ENCODE measurements at regions not wholly inside any gene's neighbourhood (a gene's known extent, or its start where the extent isn't known, plus 50 kb on each side); places are given as distances from the start of the nearest gene placed in this dataset.
"Not testable (repeated sequence)": the region's sequence is repeated elsewhere in the genome, so short reads cannot be mapped to it uniquely, and the experiment has no call there.

GRCh38 chr19:23540180-23540579, 144.9 kb upstream of the ZNF91 start:
- H3K9me1 ChIP-seq (ENCODE audit: control insufficient read depth, insufficient read depth, low read length); DNase-seq (ENCODE audit: extremely low read depth in 1 of 4, low spot score in 3 of 4); H3K36me3 ChIP-seq (ENCODE audit: control insufficient read depth, insufficient read depth, low read length); H3K9ac ChIP-seq (ENCODE audit: insufficient read depth in 1 of 2, low read depth in 2 of 2, low read length in 2 of 2); H3K4me1 ChIP-seq (replicated peaks in 1 of 2; ENCODE audit: control insufficient read depth in 2 of 2, insufficient read depth in 2 of 2, low read length in 2 of 2); H3K27ac ChIP-seq (ENCODE audit: extremely low read depth, low read depth, low read length); intact Hi-C loops (cut with micrococcal nuclease); ATAC-seq; H2AFZ ChIP-seq (ENCODE audit: low read depth, low read length); FAIRE-seq; H3K4me2 ChIP-seq (ENCODE audit: insufficient read depth, low read length); H3K79me2 ChIP-seq (ENCODE audit: control insufficient read depth, insufficient read depth, low read length); H3K9me3 ChIP-seq (replicated peaks; ENCODE audit: control insufficient read depth, insufficient read depth, low read depth, low read length); H4K20me1 ChIP-seq (replicated peaks; ENCODE audit: control insufficient read depth, insufficient read depth, low read length); BruUV-seq (replicated peaks); H3K4me3 ChIP-seq; H3K27me3 ChIP-seq (ENCODE audit: control insufficient read depth in 2 of 2, insufficient read depth in 2 of 2, low read length in 2 of 2); POLR2A ChIA-PET; in situ Hi-C loops (cut with MboI): not testable (repeated sequence)
- CTCF ChIA-PET (ENCODE audit: low intra/inter-chr PET ratio): interaction anchor here (0.6 kb wide), 1 partner anchor 12 kb away, joined by 4 read pairs; no protein-coding TSS in a partner anchor
- WGBS (ENCODE audit: insufficient coverage, low coverage, missing lambda C conversion rate): 0% methylated on average over 1 of the region's 1 CpG

- intact Hi-C loops (cut with micrococcal nuclease) (no loop called here), in situ Hi-C loops (cut with MboI) (no loop called here)
- no peak for DNase-seq (ENCODE audit: extremely low read depth in 1 of 4, low spot score in 3 of 4)
- ATAC-seq: no peak
- no peak overlapping the region for H2AFZ ChIP-seq (ENCODE audit: low read depth, low read length)
- no peaks in the 10 kb centered on the region for H3K27me3 ChIP-seq (ENCODE audit: control insufficient read depth in 2 of 2, insufficient read depth in 2 of 2, low read length in 2 of 2)
- H3K9ac ChIP-seq (ENCODE audit: insufficient read depth in 1 of 2, low read depth in 2 of 2, low read length in 2 of 2): no peak overlapping the region
- no peak for FAIRE-seq
- H3K9me1 ChIP-seq (ENCODE audit: control insufficient read depth, insufficient read depth, low read length): no peaks in the 10 kb centered on the region
- H3K4me1 ChIP-seq (replicated peaks in 1 of 2; ENCODE audit: control insufficient read depth in 2 of 2, insufficient read depth in 2 of 2, low read length in 2 of 2): no peaks in the 10 kb centered on the region
- 0% methylated on average over 1 of the region's 2 CpGs for WGBS (ENCODE audit: insufficient coverage, low coverage, missing lambda C conversion rate)
- no peaks in the 10 kb centered on the region for H3K79me2 ChIP-seq (ENCODE audit: control insufficient read depth, insufficient read depth, low read length)
- no peaks in the 10 kb centered on the region for H3K36me3 ChIP-seq (ENCODE audit: control insufficient read depth, insufficient read depth, low read length)
- no TSS peak for BruUV-seq (replicated peaks)
- no peaks in the 10 kb centered on the region for H4K20me1 ChIP-seq (replicated peaks; ENCODE audit: control insufficient read depth, insufficient read depth, low read length)
- no peak overlapping the region for H3K4me2 ChIP-seq (ENCODE audit: insufficient read depth, low read length)
- ChIA-PET CTCF (ENCODE audit: low intra/inter-chr PET ratio) (no interaction called here), POLR2A (no interaction called here)
- H3K9me3 ChIP-seq (replicated peaks; ENCODE audit: control insufficient read depth, insufficient read depth, low read depth, low read length): no peaks in the 10 kb centered on the region
- no peak overlapping the region for H3K4me3 ChIP-seq
- no peak overlapping the region for H3K27ac ChIP-seq (ENCODE audit: extremely low read depth, low read depth, low read length)
- TF ChIP-seq CHCHD3 (CRISPR knock-in tag; IDR thresholded peaks at IDR 0.05) (no peak), TOE1 (IDR thresholded peaks at IDR 0.05; ENCODE audit: borderline replicate concordance) (no peak), TOE1 (CRISPR knock-in tag; IDR thresholded peaks at IDR 0.05; ENCODE audit: borderline replicate concordance, low read depth) (no peak), ZNF512 (tag; IDR thresholded peaks at IDR 0.05) (no peak), TBP (optimal IDR thresholded peaks at IDR 0.05; ENCODE audit: low read depth, low read length) (no peak), DIDO1 (tag; IDR thresholded peaks at IDR 0.05; ENCODE audit: low read depth) (no peak), ZNF165 (CRISPR knock-in tag; IDR thresholded peaks at IDR 0.05; ENCODE audit: borderline replicate concordance) (no peak), JUNB (CRISPR knock-in tag; conservative IDR thresholded peaks at IDR 0.05) (no peak), ATF3 (IDR thresholded peaks at IDR 0.05) (no peak), ATF3 (CRISPR knock-in tag; conservative IDR thresholded peaks at IDR 0.05) (no peak), ZNF354B (CRISPR knock-in tag; IDR thresholded peaks at IDR 0.05) (no peak), KHSRP (IDR thresholded peaks at IDR 0.05) (no peak), CCNT2 (IDR thresholded peaks at IDR 0.05; ENCODE audit: borderline replicate concordance, extremely low read depth, insufficient read length, low read depth, low read length) (no peak), SIN3B (IDR thresholded peaks at IDR 0.05; ENCODE audit: low read depth) (no peak), CREB5 (CRISPR knock-in tag; IDR thresholded peaks at IDR 0.05) (no peak)
Observed at GRCh38 chr19:23539499-23539898, 144.2 kb upstream of the ZNF91 start.
